HG02884 (cell line): ENCODE measurements at regions not wholly inside any gene's neighbourhood (a gene's known extent, or its start where the extent isn't known, plus 50 kb on each side); places are given as distances from the start of the nearest gene placed in this dataset.
A peak's percentile ranks its signal among the peaks of the same experiment; 100 is the strongest.
"Not testable (repeated sequence)": the region's sequence is repeated elsewhere in the genome, so short reads cannot be mapped to it uniquely, and the experiment has no call there.

Experiments
- ATAC-seq: cut with Tn5 transposase; IDR thresholded peaks from one replicate; pipeline ENCODE4 v1.9.1; 2021; ENCODE audit warnings: mild to moderate bottlenecking, moderate library complexity; ENCODE audit not compliant: unreplicated experiment

GRCh38 chr16:22436823-22437652, 62.6 kb upstream of the CDR2 start:
- ATAC-seq = peak; percentile 79

- peak; percentile 19 for ATAC-seq
These were observed 62.0 kb upstream of the CDR2 start for GRCh38 chr16:22436326-22436822.

GRCh38 chr16:22431314-22431713, 56.9 kb upstream of the CDR2 start:
- not testable (repeated sequence) for ATAC-seq

- ATAC-seq = no peak
These were observed 54.2 kb upstream of the CDR2 start for GRCh38 chr16:22428654-22429053.

- ATAC-seq = no peak
These were observed 53.1 kb upstream of the CDR2 start for GRCh38 chr16:22427556-22427955.

GRCh38 chr16:22425847-22426246, 51.4 kb upstream of the CDR2 start:
- ATAC-seq = no peak

- no peak for ATAC-seq
These were observed 50.8 kb upstream of the CDR2 start for GRCh38 chr16:22425036-22425801.

- ATAC-seq = no peak
These were observed 49.9 kb upstream of the CDR2 start for GRCh38 chr16:22424161-22424937.
